ENCODE measurements at regions not wholly inside any gene's neighbourhood (a gene's known extent, or its start where the extent isn't known, plus 50 kb on each side); places are given as distances from the start of the nearest gene placed in this dataset.

DNA sequence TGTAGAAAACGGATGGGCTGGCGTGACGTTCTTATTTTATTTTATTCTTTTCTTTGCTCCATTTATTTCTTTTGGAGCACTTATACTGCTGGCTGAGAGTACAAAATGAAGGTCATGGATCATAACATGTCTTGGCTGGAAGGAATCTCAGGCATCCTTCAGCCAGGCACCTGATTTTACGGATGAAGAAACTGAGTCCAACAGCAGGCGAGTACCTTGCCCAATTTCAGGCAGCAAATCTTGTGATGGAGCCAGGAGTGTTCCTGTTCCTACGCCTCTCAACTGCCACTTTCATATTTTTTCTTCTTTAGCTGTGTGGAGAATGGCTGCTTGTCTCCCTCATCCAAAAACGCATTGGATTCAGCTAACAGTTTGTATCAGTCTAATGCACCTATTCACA lies 332.1 kb upstream of the IGFBP7 start:
- no peaks in the 10 kb centered on the region for H3K36me3 ChIP-seq (ENCODE audit: control insufficient read depth in 2 of 2, insufficient read depth in 2 of 2, low read length in 1 of 2)
- RAD21 ChIA-PET (ENCODE audit: unreplicated experiment), result no interaction called here
- SMC1A ChIA-PET (ENCODE audit: uncharacterized antibody, unreplicated experiment), result interaction anchor here (1.0 kb wide), 1 partner anchor 11 kb away, joined by 3 read pairs; no protein-coding TSS in a partner anchor
- no peak for DNase-seq (ENCODE audit: low read depth, low spot score)
- H3K4me3 ChIP-seq, result no peak overlapping the region
- intact Hi-C loops (cut with micrococcal nuclease; ENCODE audit: unreplicated experiment) (loop anchor here (5.0 kb wide), 1 partner anchor 1720 kb away; no protein-coding TSS in a partner anchor), in situ Hi-C loops (cut with MboI) (loop anchor here (25.0 kb wide), 1 partner anchor 1720 kb away; no protein-coding TSS in a partner anchor)
- 2% methylated on average over 7 of the region's 7 CpGs for WGBS (ENCODE audit: insufficient coverage, insufficient replicate concordance, low lambda C conversion rate, missing lambda C conversion rate)
- BruUV-seq (replicated peaks), result no TSS peak
- H3K9me3 ChIP-seq (replicated peaks; ENCODE audit: control insufficient read depth, insufficient read depth, low read length), result no peaks in the 10 kb centered on the region
- no peak overlapping the region for H3K27ac ChIP-seq (ENCODE audit: control insufficient read depth, insufficient read depth)
- CTCF ChIA-PET, result interaction anchor here (0.5 to 1.7 kb wide), 3 partner anchors 22 to 279 kb away, joined by 3 to 5 read pairs (median 4); no protein-coding TSS in a partner anchor
- H3K4me1 ChIP-seq (ENCODE audit: control insufficient read depth, insufficient read depth, low read length), result no peaks in the 10 kb centered on the region
- ATAC-seq, result no peak
- H3K27me3 ChIP-seq (replicated peaks in 1 of 2; ENCODE audit: control insufficient read depth in 2 of 2, insufficient read depth in 2 of 2, low read length in 1 of 2), result no peaks in the 10 kb centered on the region
- no peak overlapping the region for H3K9ac ChIP-seq (ENCODE audit: control insufficient read depth, insufficient read depth, low read length)
- H3K79me2 ChIP-seq (ENCODE audit: control insufficient read depth, insufficient read depth, low read length), result no peaks in the 10 kb centered on the region
- no peak for FAIRE-seq
- H2AFZ ChIP-seq (ENCODE audit: control insufficient read depth, low read depth, low read length), result no peak overlapping the region
- no peak overlapping the region for H3K4me2 ChIP-seq (ENCODE audit: control insufficient read depth, insufficient read depth)
- no peaks in the 10 kb centered on the region for H4K20me1 ChIP-seq (ENCODE audit: control insufficient read depth, insufficient read depth)
- POLR2A ChIA-PET, result no interaction called here
- TF ChIP-seq RCOR1 (conservative IDR thresholded peaks at IDR 0.05; ENCODE audit: low read depth, low read length) (no peak), TCF3 (IDR thresholded peaks at IDR 0.05; ENCODE audit: borderline replicate concordance, insufficient read depth, low read depth, low read length) (no peak), ZBTB40 (IDR thresholded peaks at IDR 0.05; ENCODE audit: borderline replicate concordance) (no peak), POU2F2 (IDR thresholded peaks at IDR 0.05; ENCODE audit: borderline replicate concordance, low read depth, low read length) (no peak), BHLHE40 (IDR thresholded peaks at IDR 0.05; ENCODE audit: borderline replicate concordance in 1 of 2, low read depth in 2 of 2, low read length in 1 of 2) (no peak), ZBED1 (IDR thresholded peaks at IDR 0.05; ENCODE audit: borderline replicate concordance) (no peak), SUZ12 (IDR thresholded peaks at IDR 0.05; ENCODE audit: unreplicated experiment) (no peak), TBL1XR1 (IDR thresholded peaks at IDR 0.05; ENCODE audit: low read depth, low read length) (no peak), CEBPB (IDR thresholded peaks at IDR 0.05; ENCODE audit: borderline replicate concordance in 1 of 2, low read depth in 2 of 2, low read length in 2 of 2) (no peak), DPF2 (IDR thresholded peaks at IDR 0.05) (no peak), NFXL1 (IDR thresholded peaks at IDR 0.05; ENCODE audit: borderline replicate concordance) (no peak)
- TF ChIP-seq, protein P1, sequence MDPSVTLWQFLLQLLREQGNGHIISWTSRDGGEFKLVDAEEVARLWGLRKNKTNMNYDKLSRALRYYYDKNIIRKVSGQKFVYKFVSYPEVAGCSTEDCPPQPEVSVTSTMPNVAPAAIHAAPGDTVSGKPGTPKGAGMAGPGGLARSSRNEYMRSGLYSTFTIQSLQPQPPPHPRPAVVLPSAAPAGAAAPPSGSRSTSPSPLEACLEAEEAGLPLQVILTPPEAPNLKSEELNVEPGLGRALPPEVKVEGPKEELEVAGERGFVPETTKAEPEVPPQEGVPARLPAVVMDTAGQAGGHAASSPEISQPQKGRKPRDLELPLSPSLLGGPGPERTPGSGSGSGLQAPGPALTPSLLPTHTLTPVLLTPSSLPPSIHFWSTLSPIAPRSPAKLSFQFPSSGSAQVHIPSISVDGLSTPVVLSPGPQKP (IDR thresholded peaks at IDR 0.05; ENCODE audit: low read depth, low read length), result no peak
- TF ChIP-seq, protein P2, sequence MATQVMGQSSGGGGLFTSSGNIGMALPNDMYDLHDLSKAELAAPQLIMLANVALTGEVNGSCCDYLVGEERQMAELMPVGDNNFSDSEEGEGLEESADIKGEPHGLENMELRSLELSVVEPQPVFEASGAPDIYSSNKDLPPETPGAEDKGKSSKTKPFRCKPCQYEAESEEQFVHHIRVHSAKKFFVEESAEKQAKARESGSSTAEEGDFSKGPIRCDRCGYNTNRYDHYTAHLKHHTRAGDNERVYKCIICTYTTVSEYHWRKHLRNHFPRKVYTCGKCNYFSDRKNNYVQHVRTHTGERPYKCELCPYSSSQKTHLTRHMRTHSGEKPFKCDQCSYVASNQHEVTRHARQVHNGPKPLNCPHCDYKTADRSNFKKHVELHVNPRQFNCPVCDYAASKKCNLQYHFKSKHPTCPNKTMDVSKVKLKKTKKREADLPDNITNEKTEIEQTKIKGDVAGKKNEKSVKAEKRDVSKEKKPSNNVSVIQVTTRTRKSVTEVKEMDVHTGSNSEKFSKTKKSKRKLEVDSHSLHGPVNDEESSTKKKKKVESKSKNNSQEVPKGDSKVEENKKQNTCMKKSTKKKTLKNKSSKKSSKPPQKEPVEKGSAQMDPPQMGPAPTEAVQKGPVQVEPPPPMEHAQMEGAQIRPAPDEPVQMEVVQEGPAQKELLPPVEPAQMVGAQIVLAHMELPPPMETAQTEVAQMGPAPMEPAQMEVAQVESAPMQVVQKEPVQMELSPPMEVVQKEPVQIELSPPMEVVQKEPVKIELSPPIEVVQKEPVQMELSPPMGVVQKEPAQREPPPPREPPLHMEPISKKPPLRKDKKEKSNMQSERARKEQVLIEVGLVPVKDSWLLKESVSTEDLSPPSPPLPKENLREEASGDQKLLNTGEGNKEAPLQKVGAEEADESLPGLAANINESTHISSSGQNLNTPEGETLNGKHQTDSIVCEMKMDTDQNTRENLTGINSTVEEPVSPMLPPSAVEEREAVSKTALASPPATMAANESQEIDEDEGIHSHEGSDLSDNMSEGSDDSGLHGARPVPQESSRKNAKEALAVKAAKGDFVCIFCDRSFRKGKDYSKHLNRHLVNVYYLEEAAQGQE (IDR thresholded peaks at IDR 0.05; ENCODE audit: low read depth, low read length), result no peak

Measured in GM12878 (cell line).